HL-60 (cell line): ENCODE measurements at regions not wholly inside any gene's neighbourhood (a gene's known extent, or its start where the extent isn't known, plus 50 kb on each side); places are given as distances from the start of the nearest gene placed in this dataset.

Experiments
- CTCF ChIP-seq: IDR thresholded peaks from one replicate; pipeline ENCODE4 v1.5.1; 2011; ENCODE audit warnings: low read length, control low read depth, inconsistent platforms; ENCODE audit not compliant: insufficient read depth
- GABPA ChIP-seq: IDR thresholded peaks from 2 replicates; pipeline ENCODE4 v1.6.1; 2012; ENCODE audit warnings: low read depth
- POLR2AphosphoS5 ChIP-seq: IDR thresholded peaks from 2 replicates; pipeline ENCODE4 v1.6.1; 2012; ENCODE audit warnings: low read depth
- SPI1 ChIP-seq: IDR thresholded peaks from 2 replicates; pipeline ENCODE4 v1.6.1; 2012; ENCODE audit warnings: low read depth, mild to moderate bottlenecking, borderline replicate concordance
- TF ChIP-seq, protein P1 (sequence below): IDR thresholded peaks from 2 replicates; pipeline ENCODE4 v1.6.1; 2012; ENCODE audit warnings: low read depth; ENCODE audit not compliant: insufficient replicate concordance

- TF ChIP-seq POLR2AphosphoS5, result no peak
- TF ChIP-seq CTCF, result no peak
- TF ChIP-seq, protein P1, sequence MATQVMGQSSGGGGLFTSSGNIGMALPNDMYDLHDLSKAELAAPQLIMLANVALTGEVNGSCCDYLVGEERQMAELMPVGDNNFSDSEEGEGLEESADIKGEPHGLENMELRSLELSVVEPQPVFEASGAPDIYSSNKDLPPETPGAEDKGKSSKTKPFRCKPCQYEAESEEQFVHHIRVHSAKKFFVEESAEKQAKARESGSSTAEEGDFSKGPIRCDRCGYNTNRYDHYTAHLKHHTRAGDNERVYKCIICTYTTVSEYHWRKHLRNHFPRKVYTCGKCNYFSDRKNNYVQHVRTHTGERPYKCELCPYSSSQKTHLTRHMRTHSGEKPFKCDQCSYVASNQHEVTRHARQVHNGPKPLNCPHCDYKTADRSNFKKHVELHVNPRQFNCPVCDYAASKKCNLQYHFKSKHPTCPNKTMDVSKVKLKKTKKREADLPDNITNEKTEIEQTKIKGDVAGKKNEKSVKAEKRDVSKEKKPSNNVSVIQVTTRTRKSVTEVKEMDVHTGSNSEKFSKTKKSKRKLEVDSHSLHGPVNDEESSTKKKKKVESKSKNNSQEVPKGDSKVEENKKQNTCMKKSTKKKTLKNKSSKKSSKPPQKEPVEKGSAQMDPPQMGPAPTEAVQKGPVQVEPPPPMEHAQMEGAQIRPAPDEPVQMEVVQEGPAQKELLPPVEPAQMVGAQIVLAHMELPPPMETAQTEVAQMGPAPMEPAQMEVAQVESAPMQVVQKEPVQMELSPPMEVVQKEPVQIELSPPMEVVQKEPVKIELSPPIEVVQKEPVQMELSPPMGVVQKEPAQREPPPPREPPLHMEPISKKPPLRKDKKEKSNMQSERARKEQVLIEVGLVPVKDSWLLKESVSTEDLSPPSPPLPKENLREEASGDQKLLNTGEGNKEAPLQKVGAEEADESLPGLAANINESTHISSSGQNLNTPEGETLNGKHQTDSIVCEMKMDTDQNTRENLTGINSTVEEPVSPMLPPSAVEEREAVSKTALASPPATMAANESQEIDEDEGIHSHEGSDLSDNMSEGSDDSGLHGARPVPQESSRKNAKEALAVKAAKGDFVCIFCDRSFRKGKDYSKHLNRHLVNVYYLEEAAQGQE, result no peak
- TF ChIP-seq GABPA, result no peak
- TF ChIP-seq SPI1, result no peak
These were observed 1841.9 kb downstream of the EFNA5 start for GRCh38 chr5:105828821-105829220.
